Activated T-helper 17 cell treated with anti-CD3 and anti-CD28 coated beads, Interleukin-2, amount 50 U/mL, for 72 hours (primary cell): ENCODE measurements at regions not wholly inside any gene's neighbourhood (a gene's known extent, or its start where the extent isn't known, plus 50 kb on each side); places are given as distances from the start of the nearest gene placed in this dataset.
"Not testable (repeated sequence)": the region's sequence is repeated elsewhere in the genome, so short reads cannot be mapped to it uniquely, and the experiment has no call there.

Source experiments
- ATAC-seq: fragments of 150-1000 bp; cut with Tn5 transposase; replicated peaks from 2 replicates; pipeline ENCODE4 v1.10.0; 2021; ENCODE audit warnings: mild to moderate bottlenecking, moderate library complexity
- H3K27ac Mint-ChIP-seq: one replicate; pipeline ENCODE4 v1.8.0; 2022; ENCODE audit warnings: mixed read lengths
- H3K27me3 Mint-ChIP-seq: one replicate; pipeline ENCODE4 v1.8.0; 2022; ENCODE audit warnings: mixed read lengths
- H3K36me3 Mint-ChIP-seq: one replicate; pipeline ENCODE4 v1.8.0; 2022; ENCODE audit warnings: low read depth, mild to moderate bottlenecking, mixed read lengths
- H3K4me1 Mint-ChIP-seq: one replicate; pipeline ENCODE4 v1.8.0; 2022; ENCODE audit warnings: mixed read lengths
- H3K4me3 Mint-ChIP-seq: one replicate; pipeline ENCODE4 v1.8.0; 2022; ENCODE audit warnings: mild to moderate bottlenecking, mixed read lengths
- H3K9me3 Mint-ChIP-seq: one replicate; pipeline ENCODE4 v1.8.0; 2022; ENCODE audit warnings: mixed read lengths

DNA sequence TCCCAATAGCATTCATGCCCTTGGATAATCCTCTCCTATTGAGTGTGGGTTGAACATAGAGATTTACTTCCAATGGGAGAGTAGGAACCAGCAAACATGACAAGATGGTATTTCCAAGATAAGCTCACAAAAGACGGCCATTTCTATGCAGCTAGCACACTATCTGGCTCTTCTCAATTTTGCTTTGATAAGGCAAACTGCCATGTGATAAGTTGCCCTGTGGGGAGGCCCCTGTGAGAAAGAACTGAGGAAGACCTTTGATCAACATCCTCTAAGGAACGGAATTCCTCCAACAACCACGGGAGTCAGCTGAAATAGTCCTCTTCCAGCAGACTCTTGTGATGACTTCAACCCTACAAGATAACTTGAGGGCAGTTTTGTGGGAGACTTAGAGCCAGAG, 211.9 kb upstream of the TRPM3 start:
- no peaks in the 10 kb centered on the region for H3K4me1 Mint-ChIP-seq
- ATAC-seq: no peak
- no peaks in the 10 kb centered on the region for H3K9me3 Mint-ChIP-seq

DNA sequence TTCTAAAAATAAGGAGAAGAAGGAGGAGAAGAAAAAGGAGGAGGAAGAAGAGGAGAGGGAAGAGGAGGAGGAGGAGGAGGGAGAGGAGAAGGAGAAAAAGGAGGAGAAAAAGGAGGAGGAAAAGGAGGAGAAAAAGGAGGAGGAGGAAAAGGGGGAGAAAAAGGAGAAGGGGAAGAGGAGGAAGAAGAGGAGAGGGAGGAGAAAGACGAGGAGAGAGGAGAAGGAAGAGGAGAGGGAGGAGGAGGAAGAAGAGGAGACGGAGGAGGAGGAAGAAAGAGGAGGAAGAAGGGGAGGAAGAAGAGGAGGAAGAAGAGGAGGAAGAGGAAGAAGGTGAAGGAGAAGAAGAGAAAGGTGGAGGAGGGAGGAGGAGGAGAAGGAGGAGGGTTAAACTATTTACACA, 210.2 kb upstream of the TRPM3 start:
- Mint-ChIP-seq H3K36me3 (no peaks in the 10 kb centered on the region), H3K4me1 (no peaks in the 10 kb centered on the region), H3K4me3 (no peak overlapping the region), H3K9me3 (no peaks in the 10 kb centered on the region), H3K27ac (no peak overlapping the region), H3K27me3 (peaks cover 16% of the 10 kb centered on the region)
- ATAC-seq: no peak

More for the DNA sequence above, 211.9 kb upstream of the TRPM3 start:
- Mint-ChIP-seq H3K27ac (no peak overlapping the region), H3K27me3 (peaks cover 15% of the 10 kb centered on the region), H3K4me3 (no peak overlapping the region), H3K36me3 (no peaks in the 10 kb centered on the region)

DNA sequence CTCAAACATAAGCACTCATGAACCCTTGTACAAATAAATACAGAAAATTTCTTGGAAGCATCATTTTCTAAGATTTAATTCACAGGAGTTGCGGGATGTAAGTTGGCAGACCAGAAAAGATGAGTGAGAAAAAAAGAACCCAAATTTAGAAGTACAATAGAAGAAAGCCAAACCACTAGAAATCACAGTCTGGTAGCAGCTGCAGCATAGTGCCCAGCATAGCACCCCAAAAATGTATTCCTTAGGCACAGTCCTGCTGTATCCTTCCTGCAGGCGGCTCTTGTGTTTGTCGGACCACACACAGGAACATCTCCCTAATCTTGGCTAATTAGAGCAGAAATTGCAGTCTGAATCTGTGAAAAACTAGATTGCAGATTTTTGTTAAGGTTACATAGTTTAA, 208.5 kb upstream of the TRPM3 start:
- Mint-ChIP-seq H3K4me1 (no peaks in the 10 kb centered on the region), H3K4me3 (no peak overlapping the region), H3K36me3 (no peaks in the 10 kb centered on the region), H3K27me3 (peaks cover 16% of the 10 kb centered on the region), H3K27ac (no peak overlapping the region), H3K9me3 (no peaks in the 10 kb centered on the region)
- ATAC-seq: no peak

- Mint-ChIP-seq H3K4me3 (no peak overlapping the region), H3K9me3 (no peaks in the 10 kb centered on the region), H3K4me1 (no peaks in the 10 kb centered on the region), H3K36me3 (no peaks in the 10 kb centered on the region), H3K27ac (no peak overlapping the region), H3K27me3 (peaks cover 11% of the 10 kb centered on the region)
- ATAC-seq: no peak
Observed at GRCh38 chr9:71326360-71326759, 204.9 kb upstream of the TRPM3 start.

- Mint-ChIP-seq H3K36me3 (no peaks in the 10 kb centered on the region), H3K27ac (no peak overlapping the region), H3K27me3 (peaks cover 9% of the 10 kb centered on the region), H3K4me1 (no peaks in the 10 kb centered on the region), H3K9me3 (no peaks in the 10 kb centered on the region), H3K4me3 (no peak overlapping the region)
- ATAC-seq: no peak
Observed at GRCh38 chr9:71323357-71323756, 201.9 kb upstream of the TRPM3 start.

- H3K36me3 Mint-ChIP-seq: no peaks in the 10 kb centered on the region
- peaks cover 8% of the 10 kb centered on the region for H3K27me3 Mint-ChIP-seq
- no peak overlapping the region for H3K27ac Mint-ChIP-seq
- ATAC-seq: no peak
- no peaks in the 10 kb centered on the region for H3K9me3 Mint-ChIP-seq
- H3K4me3 Mint-ChIP-seq: no peak overlapping the region
- H3K4me1 Mint-ChIP-seq: no peaks in the 10 kb centered on the region
Observed at GRCh38 chr9:71322311-71322710, 200.9 kb upstream of the TRPM3 start.

GRCh38 chr9:71308454-71308853, 187.0 kb upstream of the TRPM3 start:
- H3K36me3 Mint-ChIP-seq: no peaks in the 10 kb centered on the region
- no peaks in the 10 kb centered on the region for H3K4me1 Mint-ChIP-seq
- no peak overlapping the region for H3K27ac Mint-ChIP-seq
- no peaks in the 10 kb centered on the region for H3K27me3 Mint-ChIP-seq
- no peaks in the 10 kb centered on the region for H3K9me3 Mint-ChIP-seq
- no peak overlapping the region for H3K4me3 Mint-ChIP-seq
- ATAC-seq: no peak

DNA sequence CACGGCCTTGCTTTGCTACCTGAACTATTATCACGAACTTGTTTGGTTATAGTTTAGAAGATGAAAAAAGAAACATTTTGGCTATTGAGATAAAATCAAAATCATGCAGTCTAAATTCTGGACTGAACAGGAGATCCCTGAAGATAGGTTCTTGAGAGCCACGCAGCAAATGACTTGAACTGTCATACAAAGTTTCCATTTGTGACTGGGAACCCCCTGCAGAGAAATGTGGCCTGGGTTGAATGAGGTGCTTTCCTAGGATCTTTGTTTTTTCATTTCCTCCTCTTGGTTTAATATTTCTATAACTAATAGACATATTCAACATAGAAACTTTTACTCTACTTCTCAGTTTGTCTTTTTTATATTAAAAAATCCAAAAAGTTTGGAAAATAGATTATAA, 184.7 kb upstream of the TRPM3 start:
- Mint-ChIP-seq H3K4me1 (no peaks in the 10 kb centered on the region), H3K9me3 (no peaks in the 10 kb centered on the region), H3K27me3 (no peaks in the 10 kb centered on the region), H3K4me3 (no peak overlapping the region), H3K36me3 (no peaks in the 10 kb centered on the region), H3K27ac (no peak overlapping the region)
- no peak for ATAC-seq

GRCh38 chr9:71303351-71303750, 181.9 kb upstream of the TRPM3 start:
- peaks cover 4% of the 10 kb centered on the region for H3K27me3 Mint-ChIP-seq
- H3K36me3 Mint-ChIP-seq: no peaks in the 10 kb centered on the region
- H3K4me3 Mint-ChIP-seq: no peak overlapping the region
- no peak for ATAC-seq
- no peak overlapping the region for H3K27ac Mint-ChIP-seq
- no peaks in the 10 kb centered on the region for H3K9me3 Mint-ChIP-seq
- H3K4me1 Mint-ChIP-seq: no peaks in the 10 kb centered on the region

DNA sequence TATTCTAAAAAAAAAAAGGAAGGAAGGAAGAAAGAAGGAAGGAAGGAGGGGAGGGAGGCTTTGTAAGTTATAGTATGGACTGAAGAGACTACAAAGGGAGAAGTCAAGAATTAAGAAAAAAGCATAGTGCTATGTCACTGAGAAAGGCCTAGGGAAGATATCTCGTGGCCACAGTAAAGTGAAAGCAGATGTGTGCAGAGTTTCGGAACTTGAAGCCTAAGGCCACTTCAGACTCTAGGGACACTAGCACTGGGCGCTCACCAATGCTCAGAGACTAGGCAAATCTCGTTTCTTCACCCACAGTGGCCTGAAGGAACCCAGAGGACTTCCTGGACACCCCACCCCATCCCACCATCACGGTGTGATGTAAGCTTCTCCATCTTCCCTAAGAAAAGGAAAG, 181.4 kb upstream of the TRPM3 start:
- no peak for ATAC-seq
- Mint-ChIP-seq H3K27ac (no peak overlapping the region), H3K4me3 (no peak overlapping the region), H3K36me3 (no peaks in the 10 kb centered on the region), H3K27me3 (peaks cover 4% of the 10 kb centered on the region), H3K4me1 (no peaks in the 10 kb centered on the region), H3K9me3 (no peaks in the 10 kb centered on the region)

DNA sequence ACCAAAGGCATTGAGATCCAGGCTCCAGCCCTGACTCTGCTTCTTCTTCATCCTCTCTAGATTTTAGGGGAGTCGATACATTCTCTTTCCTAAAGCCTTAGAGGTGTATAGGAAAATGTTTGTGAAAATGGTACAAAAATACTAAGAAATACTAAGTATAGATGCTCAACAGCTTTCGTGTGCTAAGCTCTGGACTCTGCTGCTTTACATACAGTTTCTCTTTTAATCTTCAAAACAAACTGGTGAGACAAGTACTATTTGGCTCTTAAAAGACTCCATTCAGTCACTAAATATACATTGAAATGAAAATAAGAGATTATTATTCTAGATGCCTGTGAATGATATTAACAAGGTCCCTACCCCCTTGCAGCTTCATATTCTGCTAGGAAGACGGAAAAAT, 174.5 kb upstream of the TRPM3 start:
- H3K36me3 Mint-ChIP-seq: no peaks in the 10 kb centered on the region
- no peaks in the 10 kb centered on the region for H3K4me1 Mint-ChIP-seq
- H3K27me3 Mint-ChIP-seq: peaks cover 8% of the 10 kb centered on the region
- no peak overlapping the region for H3K4me3 Mint-ChIP-seq
- H3K27ac Mint-ChIP-seq: no peak overlapping the region
- no peaks in the 10 kb centered on the region for H3K9me3 Mint-ChIP-seq
- no peak for ATAC-seq

- no peak overlapping the region for H3K27ac Mint-ChIP-seq
- no peaks in the 10 kb centered on the region for H3K36me3 Mint-ChIP-seq
- H3K9me3 Mint-ChIP-seq: no peaks in the 10 kb centered on the region
- H3K4me1 Mint-ChIP-seq: no peaks in the 10 kb centered on the region
- H3K4me3 Mint-ChIP-seq: no peak overlapping the region
- peaks cover 3% of the 10 kb centered on the region for H3K27me3 Mint-ChIP-seq
- ATAC-seq: no peak
Observed at GRCh38 chr9:71286146-71286545, 164.7 kb upstream of the TRPM3 start.

DNA sequence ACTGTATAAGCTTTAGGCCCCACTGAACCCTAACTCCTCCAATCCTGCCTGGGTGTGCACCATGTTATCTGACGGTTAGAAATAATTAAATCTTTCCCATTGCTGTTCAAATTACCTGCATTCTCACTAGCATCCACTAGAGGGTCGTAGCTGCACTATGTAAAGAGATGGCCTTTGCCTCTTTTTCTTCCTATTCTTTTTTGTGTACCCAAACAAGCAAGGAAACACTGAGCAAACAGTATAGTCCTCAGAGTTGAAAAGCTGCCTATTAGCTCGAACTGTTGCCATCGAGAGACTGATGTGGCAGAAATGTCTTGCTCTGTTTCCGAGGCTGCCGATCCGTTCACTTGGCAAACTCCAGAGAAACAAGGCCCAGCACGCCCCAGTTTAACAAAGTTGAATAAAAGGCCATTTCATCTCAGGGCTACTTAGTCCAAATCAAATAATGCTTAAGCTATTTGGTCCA, 163.8 kb upstream of the TRPM3 start:
- Mint-ChIP-seq H3K27me3 (peaks cover 3% of the 10 kb centered on the region), H3K36me3 (no peaks in the 10 kb centered on the region), H3K9me3 (no peaks in the 10 kb centered on the region), H3K4me3 (no peak overlapping the region), H3K4me1 (no peaks in the 10 kb centered on the region), H3K27ac (no peak overlapping the region)
- peak; percentile 53 for ATAC-seq

- not testable (repeated sequence) for H3K36me3 Mint-ChIP-seq, H3K4me1 Mint-ChIP-seq, ATAC-seq, H3K9me3 Mint-ChIP-seq, H3K27me3 Mint-ChIP-seq, H3K4me3 Mint-ChIP-seq, H3K27ac Mint-ChIP-seq
Observed at GRCh38 chr9:71282116-71282515, 160.7 kb upstream of the TRPM3 start.

- Mint-ChIP-seq H3K4me3 (no peak overlapping the region), H3K27me3 (peaks cover 12% of the 10 kb centered on the region), H3K36me3 (no peaks in the 10 kb centered on the region), H3K4me1 (no peaks in the 10 kb centered on the region), H3K9me3 (no peaks in the 10 kb centered on the region), H3K27ac (no peak overlapping the region)
- ATAC-seq: no peak
Observed at GRCh38 chr9:71279151-71279739, 157.8 kb upstream of the TRPM3 start.

- Mint-ChIP-seq H3K4me1 (no peaks in the 10 kb centered on the region), H3K27me3 (peaks cover 15% of the 10 kb centered on the region), H3K9me3 (no peaks in the 10 kb centered on the region), H3K36me3 (no peaks in the 10 kb centered on the region), H3K4me3 (no peak overlapping the region), H3K27ac (no peak overlapping the region)
- no peak for ATAC-seq
Observed at GRCh38 chr9:71273613-71274012, 152.2 kb upstream of the TRPM3 start.
